DND-41 (cell line): ENCODE measurements at regions not wholly inside any gene's neighbourhood (a gene's known extent, or its start where the extent isn't known, plus 50 kb on each side); places are given as distances from the start of the nearest gene placed in this dataset.

Experiments used
- EZH2 ChIP-seq: IDR thresholded peaks from 3 replicates; pipeline ENCODE4 v1.6.1; 2012; ENCODE audit warnings: borderline replicate concordance, low read depth, mild to moderate bottlenecking, moderate library complexity, low read length, inconsistent platforms; ENCODE audit not compliant: severe bottlenecking
- TF ChIP-seq, protein P1 (sequence below): IDR thresholded peaks from 2 replicates; pipeline ENCODE4 v1.5.1; 2012; ENCODE audit warnings: borderline replicate concordance, low read length, moderate library complexity, mild to moderate bottlenecking; ENCODE audit not compliant: poor library complexity, severe bottlenecking; ENCODE audit errors: extremely low read depth

DNA sequence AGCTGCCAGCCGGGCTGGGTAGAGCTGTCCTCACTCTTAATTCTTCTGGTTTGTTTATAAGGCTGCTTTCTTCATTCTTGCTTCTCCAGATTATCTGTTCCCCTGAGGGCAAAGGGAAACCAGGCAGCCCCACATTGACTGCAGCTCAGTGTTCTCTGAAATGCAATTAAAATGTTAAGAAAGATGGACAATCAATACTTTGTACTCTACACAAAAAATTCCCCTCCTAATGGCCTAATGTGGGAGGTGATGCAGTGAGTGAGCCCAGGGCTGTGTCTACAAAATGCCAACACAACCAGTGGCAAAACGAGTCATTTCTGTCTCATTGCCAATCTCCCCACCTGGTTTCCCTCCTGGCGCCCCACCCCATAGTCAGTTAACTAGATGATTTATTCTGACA lies 541.7 kb upstream of the RAB6C start:
- TF ChIP-seq, protein P1, sequence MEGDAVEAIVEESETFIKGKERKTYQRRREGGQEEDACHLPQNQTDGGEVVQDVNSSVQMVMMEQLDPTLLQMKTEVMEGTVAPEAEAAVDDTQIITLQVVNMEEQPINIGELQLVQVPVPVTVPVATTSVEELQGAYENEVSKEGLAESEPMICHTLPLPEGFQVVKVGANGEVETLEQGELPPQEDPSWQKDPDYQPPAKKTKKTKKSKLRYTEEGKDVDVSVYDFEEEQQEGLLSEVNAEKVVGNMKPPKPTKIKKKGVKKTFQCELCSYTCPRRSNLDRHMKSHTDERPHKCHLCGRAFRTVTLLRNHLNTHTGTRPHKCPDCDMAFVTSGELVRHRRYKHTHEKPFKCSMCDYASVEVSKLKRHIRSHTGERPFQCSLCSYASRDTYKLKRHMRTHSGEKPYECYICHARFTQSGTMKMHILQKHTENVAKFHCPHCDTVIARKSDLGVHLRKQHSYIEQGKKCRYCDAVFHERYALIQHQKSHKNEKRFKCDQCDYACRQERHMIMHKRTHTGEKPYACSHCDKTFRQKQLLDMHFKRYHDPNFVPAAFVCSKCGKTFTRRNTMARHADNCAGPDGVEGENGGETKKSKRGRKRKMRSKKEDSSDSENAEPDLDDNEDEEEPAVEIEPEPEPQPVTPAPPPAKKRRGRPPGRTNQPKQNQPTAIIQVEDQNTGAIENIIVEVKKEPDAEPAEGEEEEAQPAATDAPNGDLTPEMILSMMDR, result no peak
- no peak for TF ChIP-seq EZH2
